ENCODE measurements at regions not wholly inside any gene's neighbourhood (a gene's known extent, or its start where the extent isn't known, plus 50 kb on each side); places are given as distances from the start of the nearest gene placed in this dataset.

- TF ChIP-seq CTCF (IDR thresholded peaks at IDR 0.05) (no peak), POLR2AphosphoS5 (IDR thresholded peaks at IDR 0.05; ENCODE audit: low read depth, low read length) (no peak), RFX5 (IDR thresholded peaks at IDR 0.05; ENCODE audit: low read length) (no peak), USF1 (IDR thresholded peaks at IDR 0.05; ENCODE audit: borderline replicate concordance, low read depth) (no peak), TCF12 (IDR thresholded peaks at IDR 0.05) (no peak), GATA2 (CRISPR knock-in tag; IDR thresholded peaks at IDR 0.05) (no peak)
Measured at GRCh38 chr1:221840511-221841243, 98.8 kb upstream of the DUSP10 start.
